ENCODE measurements at regions not wholly inside any gene's neighbourhood (a gene's known extent, or its start where the extent isn't known, plus 50 kb on each side); places are given as distances from the start of the nearest gene placed in this dataset.

GRCh38 chr17:33385133-33385532 lies 92.0 kb upstream of the ASIC2 start:
- Histone ChIP-seq H3K36me3 (no peaks in the 10 kb centered on the region), H3K9me3 (no peaks in the 10 kb centered on the region), H3K27me3 (peaks cover 35% of the 10 kb centered on the region), H3K4me1 (no peaks in the 10 kb centered on the region), H3K4me3 (no peak overlapping the region), H3K27ac (no peak overlapping the region)
- WGBS, 2 donors (ENCODE audit: low coverage in 1 of 2): 22 to 28% methylated on average over 4 of the region's 4 CpGs
- no peak for ATAC-seq
- no peak for TF ChIP-seq EP300 (IDR thresholded peaks at IDR 0.05)
- TF ChIP-seq POLR2A (IDR thresholded peaks at IDR 0.05): no peak
- TF ChIP-seq CTCF (IDR thresholded peaks at IDR 0.05): no peak
- TF ChIP-seq POLR2AphosphoS5 (IDR thresholded peaks at IDR 0.05): no peak

GRCh38 chr17:33385713-33386112 lies 92.6 kb upstream of the ASIC2 start:
- Histone ChIP-seq H3K36me3 (no peaks in the 10 kb centered on the region), H3K27ac (no peak overlapping the region), H3K27me3 (peaks cover 35% of the 10 kb centered on the region), H3K9me3 (no peaks in the 10 kb centered on the region), H3K4me1 (no peaks in the 10 kb centered on the region), H3K4me3 (no peak overlapping the region)
- WGBS, 2 donors (ENCODE audit: low coverage in 1 of 2): 38 to 65% methylated on average over 2 to 3 of the region's 3 CpGs
- TF ChIP-seq EP300 (IDR thresholded peaks at IDR 0.05) (no peak), CTCF (IDR thresholded peaks at IDR 0.05) (no peak), POLR2A (IDR thresholded peaks at IDR 0.05) (no peak), POLR2AphosphoS5 (IDR thresholded peaks at IDR 0.05) (no peak)
- ATAC-seq: no peak

GRCh38 chr17:33387406-33387805 lies 94.3 kb upstream of the ASIC2 start:
- no peak for TF ChIP-seq CTCF (IDR thresholded peaks at IDR 0.05)
- 56 to 71% methylated on average over 4 to 6 of the region's 7 CpGs for WGBS, 2 donors (ENCODE audit: low coverage in 1 of 2)
- H3K36me3 ChIP-seq: no peaks in the 10 kb centered on the region
- no peaks in the 10 kb centered on the region for H3K9me3 ChIP-seq
- no peak for ATAC-seq
- no peak overlapping the region for H3K4me3 ChIP-seq
- H3K27me3 ChIP-seq: peaks cover 26% of the 10 kb centered on the region
- no peak overlapping the region for H3K27ac ChIP-seq
- H3K4me1 ChIP-seq: no peaks in the 10 kb centered on the region

GRCh38 chr17:33389504-33390135 lies 96.5 kb upstream of the ASIC2 start:
- ATAC-seq: no peak
- peaks cover 26% of the 10 kb centered on the region for H3K27me3 ChIP-seq
- H3K9me3 ChIP-seq: no peaks in the 10 kb centered on the region
- no peaks in the 10 kb centered on the region for H3K36me3 ChIP-seq
- H3K27ac ChIP-seq: no peak overlapping the region
- WGBS, 2 donors (ENCODE audit: low coverage in 1 of 2): 65 to 75% methylated on average over 2 to 3 of the region's 4 CpGs
- TF ChIP-seq POLR2A (IDR thresholded peaks at IDR 0.05) (no peak), POLR2AphosphoS5 (IDR thresholded peaks at IDR 0.05) (no peak), EP300 (IDR thresholded peaks at IDR 0.05) (no peak), CTCF (IDR thresholded peaks at IDR 0.05) (no peak)
- no peak overlapping the region for H3K4me3 ChIP-seq
- H3K4me1 ChIP-seq: no peaks in the 10 kb centered on the region

- 59% methylated on average over 2 of the region's 6 CpGs; no CpG with 5 or more reads in 1 of the 2 donors for WGBS, 2 donors (ENCODE audit: low coverage in 1 of 2)
- Histone ChIP-seq H3K4me3 (no peak overlapping the region), H3K4me1 (no peaks in the 10 kb centered on the region), H3K36me3 (no peaks in the 10 kb centered on the region), H3K27me3 (peaks cover 19% of the 10 kb centered on the region), H3K27ac (no peak overlapping the region), H3K9me3 (no peaks in the 10 kb centered on the region)
- no peak for ATAC-seq
- TF ChIP-seq EP300 (IDR thresholded peaks at IDR 0.05) (no peak), CTCF (IDR thresholded peaks at IDR 0.05) (no peak), POLR2A (IDR thresholded peaks at IDR 0.05) (no peak), POLR2AphosphoS5 (IDR thresholded peaks at IDR 0.05) (no peak)
Observed at GRCh38 chr17:33390479-33391176, 97.5 kb upstream of the ASIC2 start.

Data from gastroesophageal sphincter (tissue), 4 donors.